Neural cell (in vitro differentiated cells): ENCODE measurements at regions not wholly inside any gene's neighbourhood (a gene's known extent, or its start where the extent isn't known, plus 50 kb on each side); places are given as distances from the start of the nearest gene placed in this dataset.

Experiments used
- H2AFZ ChIP-seq: fragments of 200-600, 300-800 bp; sonication (generic), shearing (Covaris generic); 2 replicates; pipeline ENCODE4 v1.6.0; 2014; ENCODE audit warnings: low read depth, mild to moderate bottlenecking, antibody characterized with exemption, low read length, moderate library complexity
- H3F3A ChIP-seq: fragments of 200-600 bp; shearing (Covaris generic); 2 replicates; pipeline ENCODE4 v1.6.1; 2016; ENCODE audit warnings: mild to moderate bottlenecking, moderate library complexity, mixed read lengths, antibody characterized with exemption, low read length; ENCODE audit not compliant: insufficient read depth, poor library complexity, severe bottlenecking
- H3K27ac ChIP-seq: fragments of 200-600, 300-800 bp; sonication (generic), shearing (Covaris generic); 2 replicates; pipeline ENCODE4 v1.5.1; 2014; ENCODE audit warnings: mild to moderate bottlenecking, low read length, moderate library complexity
- H3K27me3 ChIP-seq: fragments of 300-800, 200-600 bp; sonication (generic), shearing (Covaris generic); 2 replicates; pipeline ENCODE4 v1.6.0; 2014; ENCODE audit warnings: mild to moderate bottlenecking, low read depth, low read length, moderate library complexity; ENCODE audit not compliant: insufficient read depth
- H3K36me3 ChIP-seq: fragments of 300-800, 200-600 bp; sonication (generic), shearing (Covaris generic); 2 replicates; pipeline ENCODE4 v1.5.1; 2014; ENCODE audit warnings: mild to moderate bottlenecking, antibody characterized with exemption, low read length, moderate library complexity; ENCODE audit not compliant: insufficient read depth
- H3K4me2 ChIP-seq: fragments of 300-800, 200-600 bp; sonication (generic), shearing (Covaris generic); 2 replicates; pipeline ENCODE4 v1.6.0; 2014; ENCODE audit warnings: mild to moderate bottlenecking, low read length
- H3K4me3 ChIP-seq: fragments of 300-800, 200-600 bp; sonication (generic), shearing (Covaris generic); 2 replicates; pipeline ENCODE4 v1.5.1; 2014; ENCODE audit warnings: mild to moderate bottlenecking, low read length, moderate library complexity
- H3K79me2 ChIP-seq: fragments of 200-600 bp; shearing (Covaris generic); replicated peaks from 2 replicates; pipeline ENCODE4 v1.6.0; 2014; ENCODE audit warnings: mild to moderate bottlenecking, low read length, moderate library complexity; ENCODE audit not compliant: insufficient read depth
- H3K9ac ChIP-seq: fragments of 300-800, 200-600 bp; sonication (generic), shearing (Covaris generic); 2 replicates; pipeline ENCODE4 v1.6.1; 2016; ENCODE audit warnings: mild to moderate bottlenecking, low read length, mixed read lengths
- H3K9me2 ChIP-seq: fragments of 200-600 bp; shearing (Covaris generic); 2 replicates; pipeline ENCODE4 v1.6.1; 2016; ENCODE audit warnings: mild to moderate bottlenecking, low read length, mixed read lengths; ENCODE audit not compliant: insufficient read depth
- H3K9me3 ChIP-seq: fragments of 200-600, 300-800 bp; sonication (generic), shearing (Covaris generic); 2 replicates; pipeline ENCODE4 v1.6.1; 2016; ENCODE audit warnings: mild to moderate bottlenecking, mixed run types, low read length, moderate library complexity, mixed read lengths
- H4K20me1 ChIP-seq: fragments of 200-600 bp; shearing (Covaris generic); 2 replicates; pipeline ENCODE4 v1.6.1; 2016; ENCODE audit warnings: mild to moderate bottlenecking, mixed run types; ENCODE audit not compliant: insufficient read depth
- EP300 ChIP-seq: fragments of 450-650 bp; conservative IDR thresholded peaks from 2 replicates; pipeline ENCODE4 v1.6.1; 2014; ENCODE audit warnings: antibody characterized with exemption, mild to moderate bottlenecking, moderate library complexity; ENCODE audit not compliant: poor library complexity, severe bottlenecking
- EZH2 ChIP-seq: fragments of 200-600, 300-800 bp; shearing (Covaris generic), sonication (generic); IDR thresholded peaks from 2 replicates; pipeline ENCODE4 v1.6.1; 2014; ENCODE audit warnings: antibody characterized with exemption, low read length, borderline replicate concordance, mild to moderate bottlenecking; ENCODE audit not compliant: insufficient read depth, poor library complexity, severe bottlenecking
- MXI1 ChIP-seq: fragments of 450-650 bp; conservative IDR thresholded peaks from 2 replicates; pipeline ENCODE4 v1.6.1; 2014; ENCODE audit warnings: antibody characterized with exemption, mild to moderate bottlenecking; ENCODE audit not compliant: poor library complexity, severe bottlenecking
- POLR2AphosphoS5 ChIP-seq: IDR thresholded peaks from 2 replicates; pipeline ENCODE4 v1.6.1; 2012
- RAD21 ChIP-seq: fragments of 450-650 bp; conservative IDR thresholded peaks from 2 replicates; pipeline ENCODE4 v1.6.1; 2014; ENCODE audit warnings: antibody characterized with exemption, mild to moderate bottlenecking, moderate library complexity
- REST ChIP-seq: IDR thresholded peaks from 2 replicates; pipeline ENCODE4 v1.6.1; 2012; ENCODE audit warnings: borderline replicate concordance
- SMC3 ChIP-seq: fragments of 450-650 bp; conservative IDR thresholded peaks from 2 replicates; pipeline ENCODE4 v1.6.1; 2014; ENCODE audit warnings: antibody characterized with exemption, mild to moderate bottlenecking, moderate library complexity; ENCODE audit not compliant: poor library complexity
- TAF1 ChIP-seq: IDR thresholded peaks from 2 replicates; pipeline ENCODE4 v1.6.1; 2012; ENCODE audit warnings: low read depth
- TF ChIP-seq, protein P1 (sequence below): fragments of 450-650 bp; IDR thresholded peaks from 2 replicates; pipeline ENCODE4 v1.5.1; 2014; ENCODE audit warnings: antibody characterized with exemption, mild to moderate bottlenecking, moderate library complexity; ENCODE audit not compliant: poor library complexity, severe bottlenecking

DNA sequence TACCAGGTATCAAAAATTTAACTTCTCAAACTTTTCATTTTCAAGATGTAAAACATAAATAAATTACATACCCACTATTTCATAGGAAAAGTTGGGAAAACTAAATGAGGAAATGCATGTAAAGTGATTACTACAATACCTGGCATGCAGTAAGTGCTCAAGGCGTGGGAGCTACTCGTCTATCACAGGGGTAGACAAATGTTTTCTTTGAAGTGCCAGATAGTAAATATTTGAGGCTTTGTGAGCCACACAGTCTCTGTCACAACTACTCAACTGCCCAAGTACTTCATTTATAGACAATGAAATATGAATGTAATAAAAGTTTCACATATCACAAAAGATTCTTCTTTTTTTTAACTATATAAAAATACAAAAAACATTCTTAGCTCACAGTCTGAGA lies 96.4 kb upstream of the PCGF5 start:
- Histone ChIP-seq H3K79me2 (no peaks in the 10 kb centered on the region), H4K20me1 (no peaks in the 10 kb centered on the region), H3K9me2 (no peaks in the 10 kb centered on the region), H3K36me3 (no peaks in the 10 kb centered on the region), H2AFZ (no peak overlapping the region), H3K4me2 (no peak overlapping the region), H3K27me3 (no peaks in the 10 kb centered on the region), H3K4me3 (no peak overlapping the region), H3F3A (no peaks in the 10 kb centered on the region), H3K27ac (no peak overlapping the region), H3K9ac (no peak overlapping the region), H3K9me3 (no peaks in the 10 kb centered on the region)
- no peak for TF ChIP-seq SMC3
- no peak for TF ChIP-seq EP300
- no peak for TF ChIP-seq EZH2
- TF ChIP-seq MXI1 = no peak
- TF ChIP-seq POLR2AphosphoS5 = no peak
- TF ChIP-seq RAD21 = no peak
- no peak for TF ChIP-seq REST
- TF ChIP-seq, protein P1, sequence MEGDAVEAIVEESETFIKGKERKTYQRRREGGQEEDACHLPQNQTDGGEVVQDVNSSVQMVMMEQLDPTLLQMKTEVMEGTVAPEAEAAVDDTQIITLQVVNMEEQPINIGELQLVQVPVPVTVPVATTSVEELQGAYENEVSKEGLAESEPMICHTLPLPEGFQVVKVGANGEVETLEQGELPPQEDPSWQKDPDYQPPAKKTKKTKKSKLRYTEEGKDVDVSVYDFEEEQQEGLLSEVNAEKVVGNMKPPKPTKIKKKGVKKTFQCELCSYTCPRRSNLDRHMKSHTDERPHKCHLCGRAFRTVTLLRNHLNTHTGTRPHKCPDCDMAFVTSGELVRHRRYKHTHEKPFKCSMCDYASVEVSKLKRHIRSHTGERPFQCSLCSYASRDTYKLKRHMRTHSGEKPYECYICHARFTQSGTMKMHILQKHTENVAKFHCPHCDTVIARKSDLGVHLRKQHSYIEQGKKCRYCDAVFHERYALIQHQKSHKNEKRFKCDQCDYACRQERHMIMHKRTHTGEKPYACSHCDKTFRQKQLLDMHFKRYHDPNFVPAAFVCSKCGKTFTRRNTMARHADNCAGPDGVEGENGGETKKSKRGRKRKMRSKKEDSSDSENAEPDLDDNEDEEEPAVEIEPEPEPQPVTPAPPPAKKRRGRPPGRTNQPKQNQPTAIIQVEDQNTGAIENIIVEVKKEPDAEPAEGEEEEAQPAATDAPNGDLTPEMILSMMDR = no peak
- no peak for TF ChIP-seq TAF1

- Histone ChIP-seq H3K4me3 (no peak overlapping the region), H3K9me3 (no peaks in the 10 kb centered on the region), H3K27ac (no peak overlapping the region), H3K4me2 (no peak overlapping the region), H3K79me2 (no peaks in the 10 kb centered on the region), H4K20me1 (no peaks in the 10 kb centered on the region), H3K36me3 (no peaks in the 10 kb centered on the region), H3K9ac (no peak overlapping the region), H3F3A (no peaks in the 10 kb centered on the region), H3K9me2 (no peaks in the 10 kb centered on the region), H2AFZ (no peak overlapping the region), H3K27me3 (no peaks in the 10 kb centered on the region)
- no peak for TF ChIP-seq TAF1
- no peak for TF ChIP-seq MXI1
- no peak for TF ChIP-seq EZH2
- TF ChIP-seq SMC3 = no peak
- no peak for TF ChIP-seq REST
Measured at GRCh38 chr10:91126471-91126870, 94.0 kb upstream of the PCGF5 start.
